Osteocyte (in vitro differentiated cells): ENCODE measurements at regions not wholly inside any gene's neighbourhood (a gene's known extent, or its start where the extent isn't known, plus 50 kb on each side); places are given as distances from the start of the nearest gene placed in this dataset.
"Not testable (repeated sequence)": the region's sequence is repeated elsewhere in the genome, so short reads cannot be mapped to it uniquely, and the experiment has no call there.

Source experiments
- DNase-seq: peaks from one replicate; pipeline ENCODE4 v3.0.0; 2021; ENCODE audit warnings: mixed read lengths; ENCODE audit not compliant: unreplicated experiment; ENCODE audit errors: extremely low spot score
- H3K27ac Mint-ChIP-seq: one replicate; pipeline ENCODE4 v1.8.0; 2021; ENCODE audit warnings: mild to moderate bottlenecking, mixed read lengths; ENCODE audit not compliant: unreplicated experiment
- H3K27me3 Mint-ChIP-seq: one replicate; pipeline ENCODE4 v1.8.0; 2021; ENCODE audit warnings: mixed read lengths; ENCODE audit not compliant: unreplicated experiment
- H3K36me3 Mint-ChIP-seq: one replicate; pipeline ENCODE4 v1.8.0; 2021; ENCODE audit warnings: mixed read lengths; ENCODE audit not compliant: unreplicated experiment
- H3K4me1 Mint-ChIP-seq: one replicate; pipeline ENCODE4 v1.8.0; 2021; ENCODE audit warnings: mixed read lengths; ENCODE audit not compliant: unreplicated experiment
- H3K4me3 Mint-ChIP-seq: one replicate; pipeline ENCODE4 v1.8.0; 2021; ENCODE audit warnings: mild to moderate bottlenecking, moderate library complexity, mixed read lengths; ENCODE audit not compliant: unreplicated experiment
- H3K9me3 Mint-ChIP-seq: one replicate; pipeline ENCODE4 v1.8.0; 2021; ENCODE audit warnings: mixed read lengths; ENCODE audit not compliant: unreplicated experiment
- CTCF ChIP-seq: fragments of 200-600 bp; sonication (generic); IDR thresholded peaks from 2 replicates; pipeline ENCODE4 v1.5.0; 2021; ENCODE audit warnings: antibody characterized with exemption, mild to moderate bottlenecking, moderate library complexity

- Mint-ChIP-seq H3K36me3 (peaks cover 3% of the 10 kb centered on the region), H3K27me3 (no peaks in the 10 kb centered on the region), H3K27ac (no peak overlapping the region), H3K9me3 (peaks cover 15% of the 10 kb centered on the region), H3K4me1 (no peaks in the 10 kb centered on the region), H3K4me3 (no peak overlapping the region)
- DNase-seq, result no peak
- TF ChIP-seq CTCF, result no peak
These were observed 213.4 kb upstream of the XIST start for GRCh38 chrX:74065831-74066390.

GRCh38 chrX:74063426-74064155, 211.1 kb upstream of the XIST start:
- no peak for DNase-seq
- Mint-ChIP-seq H3K9me3 (peaks cover 10% of the 10 kb centered on the region), H3K4me1 (no peaks in the 10 kb centered on the region), H3K27me3 (no peaks in the 10 kb centered on the region), H3K36me3 (peaks cover under 1% of the 10 kb centered on the region), H3K4me3 (no peak overlapping the region), H3K27ac (no peak overlapping the region)
- TF ChIP-seq CTCF, result no peak

DNA sequence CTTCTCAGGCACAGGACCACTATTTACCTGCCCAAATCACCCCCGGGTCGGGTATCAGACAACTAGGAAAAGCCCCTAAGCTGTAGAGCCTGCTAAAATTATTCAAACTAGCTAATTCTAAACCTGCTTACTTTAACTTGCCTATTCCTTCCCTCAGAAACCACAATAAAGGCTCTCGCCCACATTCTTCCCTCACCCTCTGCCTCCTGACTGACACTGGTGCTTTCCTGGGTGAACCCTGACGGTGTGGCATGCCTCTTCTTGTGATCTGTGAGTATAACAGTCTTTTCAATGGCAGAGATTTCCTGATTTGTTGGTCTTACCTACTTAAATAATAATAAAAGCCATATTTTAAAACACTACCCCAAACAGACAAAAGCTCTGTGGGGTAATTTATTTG, 209.4 kb upstream of the XIST start:
- DNase-seq, result no peak
- Mint-ChIP-seq H3K4me1 (no peaks in the 10 kb centered on the region), H3K4me3 (no peak overlapping the region), H3K36me3 (no peaks in the 10 kb centered on the region), H3K27me3 (no peaks in the 10 kb centered on the region), H3K27ac (no peak overlapping the region), H3K9me3 (no peaks in the 10 kb centered on the region)
- TF ChIP-seq CTCF, result no peak

- peaks cover 8% of the 10 kb centered on the region for H3K9me3 Mint-ChIP-seq
These were observed 196.6 kb upstream of the XIST start for GRCh38 chrX:74049126-74049525.

DNA sequence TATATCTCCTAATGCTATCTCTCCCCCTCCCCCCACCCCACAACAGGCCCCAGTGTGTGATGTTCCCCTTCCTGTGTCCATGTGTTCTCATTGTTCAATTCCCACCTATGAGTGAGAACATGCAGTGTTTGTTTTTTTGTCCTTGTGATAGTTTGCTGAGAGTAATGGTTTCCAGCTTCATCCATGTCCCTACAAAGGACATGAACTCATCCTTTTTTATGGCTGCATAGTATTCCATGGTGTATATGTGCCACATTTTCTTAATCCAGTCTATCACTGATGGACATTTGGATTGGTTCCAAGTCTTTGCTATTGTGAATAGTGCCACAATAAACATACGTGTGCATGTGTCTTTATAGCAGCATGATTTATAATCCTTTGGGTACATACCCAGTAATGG, 181.6 kb upstream of the XIST start:
- not testable (repeated sequence) for H3K4me1 Mint-ChIP-seq, DNase-seq, H3K4me3 Mint-ChIP-seq, H3K36me3 Mint-ChIP-seq, H3K27ac Mint-ChIP-seq, H3K27me3 Mint-ChIP-seq
- peaks cover 29% of the 10 kb centered on the region for H3K9me3 Mint-ChIP-seq

More at GRCh38 chrX:74049126-74049525, 196.6 kb upstream of the XIST start:
- DNase-seq, result no peak
- Mint-ChIP-seq H3K36me3 (peaks cover 4% of the 10 kb centered on the region), H3K27me3 (no peaks in the 10 kb centered on the region), H3K4me1 (no peaks in the 10 kb centered on the region), H3K27ac (no peak overlapping the region), H3K4me3 (no peak overlapping the region)
- no peak for TF ChIP-seq CTCF

DNA sequence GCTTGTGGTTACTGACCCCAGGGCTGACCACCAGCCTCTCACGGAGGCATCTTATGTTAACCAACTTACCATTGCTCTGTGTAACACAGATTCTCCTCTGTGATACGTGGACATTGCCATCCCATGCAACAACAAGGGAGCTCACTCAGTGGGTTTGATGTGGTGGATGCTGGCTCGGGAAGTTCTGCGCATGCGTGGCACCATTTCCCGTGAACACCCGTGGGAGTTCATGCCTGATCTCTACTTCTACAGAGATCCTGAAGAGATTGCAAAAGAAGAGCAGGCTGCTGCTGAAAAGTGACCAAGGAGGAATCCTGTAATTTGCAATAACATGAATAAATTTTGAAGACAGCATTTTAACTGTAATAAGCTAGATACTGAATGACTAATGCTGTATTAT, 179.0 kb upstream of the XIST start:
- not testable (repeated sequence) for H3K4me1 Mint-ChIP-seq, H3K27me3 Mint-ChIP-seq, DNase-seq, H3K4me3 Mint-ChIP-seq, H3K27ac Mint-ChIP-seq, H3K36me3 Mint-ChIP-seq
- peaks cover 14% of the 10 kb centered on the region for H3K9me3 Mint-ChIP-seq

DNA sequence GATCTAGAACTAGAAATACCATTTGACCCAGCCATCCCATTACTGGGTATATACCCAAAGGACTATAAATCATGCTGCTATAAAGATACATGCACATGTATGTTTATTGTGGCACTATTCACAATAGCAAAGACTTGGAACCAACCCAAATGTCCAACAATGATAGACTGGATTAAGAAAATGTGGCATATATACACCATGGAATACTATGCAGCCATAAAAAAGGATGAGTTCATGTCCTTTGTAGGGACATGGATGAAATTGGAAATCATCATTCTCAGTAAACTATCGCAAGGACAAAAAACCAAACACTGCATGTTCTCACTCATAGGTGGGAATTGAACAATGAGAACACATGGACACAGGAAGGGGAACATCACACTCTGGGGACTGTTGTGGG, 178.3 kb upstream of the XIST start:
- H3K27ac Mint-ChIP-seq, H3K36me3 Mint-ChIP-seq, DNase-seq, H3K27me3 Mint-ChIP-seq, H3K4me1 Mint-ChIP-seq, H3K4me3 Mint-ChIP-seq: not testable (repeated sequence)
- H3K9me3 Mint-ChIP-seq, result peaks cover 13% of the 10 kb centered on the region

DNA sequence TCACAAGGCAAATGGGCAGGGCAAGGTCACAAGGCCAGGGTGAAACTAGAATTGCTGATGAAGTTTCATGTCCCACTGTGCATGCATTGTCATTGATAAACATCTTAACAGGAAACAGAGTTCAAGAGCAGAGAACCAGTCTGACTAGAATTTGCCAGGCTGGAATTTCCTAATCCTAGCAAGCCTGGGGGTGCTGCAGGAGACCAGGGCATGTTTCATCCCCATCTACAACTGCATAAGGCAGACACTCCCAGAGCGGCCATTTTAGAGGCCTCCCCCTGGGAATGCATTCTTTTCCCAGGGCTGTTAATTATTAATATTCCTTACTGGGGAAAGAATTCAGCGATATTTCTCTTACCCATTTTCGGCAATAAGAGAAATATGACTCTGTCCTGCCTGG, 172.6 kb upstream of the XIST start:
- not testable (repeated sequence) for H3K36me3 Mint-ChIP-seq, H3K27me3 Mint-ChIP-seq, H3K4me1 Mint-ChIP-seq, H3K4me3 Mint-ChIP-seq, H3K27ac Mint-ChIP-seq, DNase-seq
- H3K9me3 Mint-ChIP-seq, result peaks cover 25% of the 10 kb centered on the region
